ENCODE measurements at regions not wholly inside any gene's neighbourhood (a gene's known extent, or its start where the extent isn't known, plus 50 kb on each side); places are given as distances from the start of the nearest gene placed in this dataset.

DNA sequence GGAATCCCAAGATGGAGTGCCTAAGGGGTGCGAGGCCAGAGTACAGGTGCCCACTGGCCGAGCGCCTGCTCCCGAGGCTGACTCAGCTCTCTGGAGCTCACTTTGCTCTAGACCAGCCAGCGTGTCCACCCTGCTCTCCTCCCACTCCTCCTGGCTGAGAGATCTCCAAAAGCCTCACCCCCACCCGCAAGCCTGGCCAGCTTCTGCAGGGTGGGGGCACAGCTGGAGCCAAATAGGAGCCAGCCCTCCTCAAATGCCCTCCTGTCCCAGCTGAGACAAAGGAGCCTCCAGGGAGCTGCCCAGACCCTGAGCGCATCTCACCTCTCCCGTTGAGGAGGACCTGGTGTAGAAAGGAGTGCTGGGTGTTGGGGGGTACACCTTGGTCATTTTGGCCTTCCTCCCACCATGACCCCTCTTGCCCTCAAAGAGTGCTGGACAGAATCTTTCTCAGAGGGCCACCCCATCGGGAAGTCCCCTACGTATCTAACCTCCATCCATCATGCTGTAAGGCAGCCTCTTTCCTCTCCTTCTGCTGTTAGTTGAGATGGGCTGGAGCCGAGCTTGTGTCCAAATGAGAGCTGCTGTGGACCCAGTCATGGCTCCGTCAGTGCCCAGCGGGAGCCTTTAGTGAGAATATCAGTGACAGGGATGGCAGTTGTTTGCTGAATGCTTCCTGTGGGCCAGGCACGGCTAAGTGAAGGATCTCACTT lies 123.9 kb upstream of the VSTM2B start:
- Histone ChIP-seq H3K79me2 (ENCODE audit: insufficient read depth, low read depth, low read length) (no peaks in the 10 kb centered on the region), H3K36me3 (ENCODE audit: insufficient read depth, low read length) (no peaks in the 10 kb centered on the region), H3K4me2 (ENCODE audit: low read length) (no peak overlapping the region), H3K9me2 (ENCODE audit: insufficient read depth, low read length) (no peaks in the 10 kb centered on the region), H3K27ac (ENCODE audit: low read depth, low read length, poor library complexity, severe bottlenecking) (no peak overlapping the region), H3K9me3 (ENCODE audit: low read length) (no peaks in the 10 kb centered on the region), H2AFZ (ENCODE audit: low read length) (no peak overlapping the region), H4K20me1 (ENCODE audit: insufficient read depth, low read length) (no peaks in the 10 kb centered on the region), H3K4me1 (ENCODE audit: insufficient read depth, low read length, poor library complexity, severe bottlenecking) (no peaks in the 10 kb centered on the region), H3K4me3 (ENCODE audit: low read depth, low read length, poor library complexity, severe bottlenecking) (no peak overlapping the region)
- ChIA-PET CTCF (ENCODE audit: unreplicated experiment) (no interaction called here), POLR2A (no interaction called here)
- TF ChIP-seq EZH2phosphoT487 (IDR thresholded peaks at IDR 0.05; ENCODE audit: borderline replicate concordance, low read depth, low read length): no peak
- TF ChIP-seq, protein P1, sequence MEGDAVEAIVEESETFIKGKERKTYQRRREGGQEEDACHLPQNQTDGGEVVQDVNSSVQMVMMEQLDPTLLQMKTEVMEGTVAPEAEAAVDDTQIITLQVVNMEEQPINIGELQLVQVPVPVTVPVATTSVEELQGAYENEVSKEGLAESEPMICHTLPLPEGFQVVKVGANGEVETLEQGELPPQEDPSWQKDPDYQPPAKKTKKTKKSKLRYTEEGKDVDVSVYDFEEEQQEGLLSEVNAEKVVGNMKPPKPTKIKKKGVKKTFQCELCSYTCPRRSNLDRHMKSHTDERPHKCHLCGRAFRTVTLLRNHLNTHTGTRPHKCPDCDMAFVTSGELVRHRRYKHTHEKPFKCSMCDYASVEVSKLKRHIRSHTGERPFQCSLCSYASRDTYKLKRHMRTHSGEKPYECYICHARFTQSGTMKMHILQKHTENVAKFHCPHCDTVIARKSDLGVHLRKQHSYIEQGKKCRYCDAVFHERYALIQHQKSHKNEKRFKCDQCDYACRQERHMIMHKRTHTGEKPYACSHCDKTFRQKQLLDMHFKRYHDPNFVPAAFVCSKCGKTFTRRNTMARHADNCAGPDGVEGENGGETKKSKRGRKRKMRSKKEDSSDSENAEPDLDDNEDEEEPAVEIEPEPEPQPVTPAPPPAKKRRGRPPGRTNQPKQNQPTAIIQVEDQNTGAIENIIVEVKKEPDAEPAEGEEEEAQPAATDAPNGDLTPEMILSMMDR (conservative IDR thresholded peaks at IDR 0.05; ENCODE audit: low read length): no peak
- DNase-seq (ENCODE audit: low spot score): no peak
- no TSS peak for BruUV-seq (replicated peaks)
- intact Hi-C loops (cut with micrococcal nuclease; ENCODE audit: unreplicated experiment): no loop called here

GRCh38 chr19:29402563-29402962 lies 123.2 kb upstream of the VSTM2B start:
- Histone ChIP-seq H3K27ac (ENCODE audit: low read depth, low read length, poor library complexity, severe bottlenecking) (no peak overlapping the region), H3K9me3 (ENCODE audit: low read length) (no peaks in the 10 kb centered on the region), H4K20me1 (ENCODE audit: insufficient read depth, low read length) (no peaks in the 10 kb centered on the region), H2AFZ (ENCODE audit: low read length) (no peak overlapping the region), H3K4me1 (ENCODE audit: insufficient read depth, low read length, poor library complexity, severe bottlenecking) (no peaks in the 10 kb centered on the region), H3K4me3 (ENCODE audit: low read depth, low read length, poor library complexity, severe bottlenecking) (no peak overlapping the region), H3K79me2 (ENCODE audit: insufficient read depth, low read depth, low read length) (no peaks in the 10 kb centered on the region), H3K9me2 (ENCODE audit: insufficient read depth, low read length) (no peaks in the 10 kb centered on the region), H3K4me2 (ENCODE audit: low read length) (no peak overlapping the region), H3K36me3 (ENCODE audit: insufficient read depth, low read length) (no peaks in the 10 kb centered on the region)
- DNase-seq (ENCODE audit: low spot score): no peak
- ChIA-PET CTCF (ENCODE audit: unreplicated experiment) (no interaction called here), POLR2A (no interaction called here)
- BruUV-seq (replicated peaks): no TSS peak
- no peak for TF ChIP-seq EZH2phosphoT487 (IDR thresholded peaks at IDR 0.05; ENCODE audit: borderline replicate concordance, low read depth, low read length)
- TF ChIP-seq, protein P1 (conservative IDR thresholded peaks at IDR 0.05; ENCODE audit: low read length): no peak
- intact Hi-C loops (cut with micrococcal nuclease; ENCODE audit: unreplicated experiment): no loop called here

DNA sequence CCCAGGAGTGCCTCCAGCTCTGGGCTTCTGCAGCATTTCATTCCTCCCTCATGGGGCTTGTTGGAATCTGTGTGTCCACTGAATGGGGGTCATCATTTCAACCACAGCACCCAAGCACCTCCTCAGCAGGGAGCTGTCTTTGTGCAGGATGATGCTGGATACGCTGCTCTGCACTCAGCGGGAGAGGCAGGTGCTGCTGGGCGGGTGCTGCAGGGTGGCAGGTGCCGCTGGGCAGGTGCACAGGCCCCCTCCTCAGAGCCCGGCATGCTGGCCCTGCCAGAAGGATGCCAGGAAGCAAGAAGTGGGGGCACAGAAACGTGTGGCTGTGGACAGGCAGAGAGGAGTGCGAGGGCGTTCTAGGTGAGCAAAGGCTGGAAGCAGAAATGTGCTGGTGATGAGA lies 121.8 kb upstream of the VSTM2B start:
- Histone ChIP-seq H2AFZ (ENCODE audit: low read length) (no peak overlapping the region), H3K36me3 (ENCODE audit: insufficient read depth, low read length) (no peaks in the 10 kb centered on the region), H3K79me2 (ENCODE audit: insufficient read depth, low read depth, low read length) (no peaks in the 10 kb centered on the region), H4K20me1 (ENCODE audit: insufficient read depth, low read length) (no peaks in the 10 kb centered on the region), H3K4me2 (ENCODE audit: low read length) (no peak overlapping the region), H3K9me3 (ENCODE audit: low read length) (no peaks in the 10 kb centered on the region), H3K4me1 (ENCODE audit: insufficient read depth, low read length, poor library complexity, severe bottlenecking) (no peaks in the 10 kb centered on the region), H3K4me3 (ENCODE audit: low read depth, low read length, poor library complexity, severe bottlenecking) (no peak overlapping the region), H3K27ac (ENCODE audit: low read depth, low read length, poor library complexity, severe bottlenecking) (no peak overlapping the region), H3K9me2 (ENCODE audit: insufficient read depth, low read length) (no peaks in the 10 kb centered on the region)
- intact Hi-C loops (cut with micrococcal nuclease; ENCODE audit: unreplicated experiment): no loop called here
- no peak for DNase-seq (ENCODE audit: low spot score)
- CTCF ChIA-PET (ENCODE audit: unreplicated experiment): no interaction called here
- no TSS peak for BruUV-seq (replicated peaks)
- no peak for TF ChIP-seq EZH2phosphoT487 (IDR thresholded peaks at IDR 0.05; ENCODE audit: borderline replicate concordance, low read depth, low read length)
- TF ChIP-seq, protein P1 (conservative IDR thresholded peaks at IDR 0.05; ENCODE audit: low read length): no peak
- POLR2A ChIA-PET: no interaction called here
